Esophagus squamous epithelium (tissue), 4 donors: ENCODE measurements at regions not wholly inside any gene's neighbourhood (a gene's known extent, or its start where the extent isn't known, plus 50 kb on each side); places are given as distances from the start of the nearest gene placed in this dataset.
"Not testable (repeated sequence)": the region's sequence is repeated elsewhere in the genome, so short reads cannot be mapped to it uniquely, and the experiment has no call there.

ENCODE experiments used
- POLR2A ChIP-seq, 4 donors: fragments of 450-650 bp; IDR thresholded peaks; one replicate each; pipeline ENCODE4 v1.6.1; 2017; ENCODE audit warnings: antibody characterized with exemption in 4 of 4, mild to moderate bottlenecking in 4 of 4, moderate library complexity in 3 of 4
- TF ChIP-seq, protein P1 (sequence below), 6 experiments: fragments of 450-650 bp in 4 of 6; fragments of 200-600 bp in 2 of 6; sonication (generic) in 2 of 6; IDR thresholded peaks; one replicate each; pipeline ENCODE4 v1.5.1; 2016 to 2019; ENCODE audit warnings: antibody characterized with exemption in 6 of 6, mild to moderate bottlenecking in 4 of 6, moderate library complexity in 4 of 6

GRCh38 chr11:45731171-45731570, 65.7 kb upstream of the CHST1 start:
- TF ChIP-seq, protein P1, sequence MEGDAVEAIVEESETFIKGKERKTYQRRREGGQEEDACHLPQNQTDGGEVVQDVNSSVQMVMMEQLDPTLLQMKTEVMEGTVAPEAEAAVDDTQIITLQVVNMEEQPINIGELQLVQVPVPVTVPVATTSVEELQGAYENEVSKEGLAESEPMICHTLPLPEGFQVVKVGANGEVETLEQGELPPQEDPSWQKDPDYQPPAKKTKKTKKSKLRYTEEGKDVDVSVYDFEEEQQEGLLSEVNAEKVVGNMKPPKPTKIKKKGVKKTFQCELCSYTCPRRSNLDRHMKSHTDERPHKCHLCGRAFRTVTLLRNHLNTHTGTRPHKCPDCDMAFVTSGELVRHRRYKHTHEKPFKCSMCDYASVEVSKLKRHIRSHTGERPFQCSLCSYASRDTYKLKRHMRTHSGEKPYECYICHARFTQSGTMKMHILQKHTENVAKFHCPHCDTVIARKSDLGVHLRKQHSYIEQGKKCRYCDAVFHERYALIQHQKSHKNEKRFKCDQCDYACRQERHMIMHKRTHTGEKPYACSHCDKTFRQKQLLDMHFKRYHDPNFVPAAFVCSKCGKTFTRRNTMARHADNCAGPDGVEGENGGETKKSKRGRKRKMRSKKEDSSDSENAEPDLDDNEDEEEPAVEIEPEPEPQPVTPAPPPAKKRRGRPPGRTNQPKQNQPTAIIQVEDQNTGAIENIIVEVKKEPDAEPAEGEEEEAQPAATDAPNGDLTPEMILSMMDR (IDR thresholded peaks at IDR 0.05), result not testable (repeated sequence)
- TF ChIP-seq POLR2A (IDR thresholded peaks at IDR 0.05), result not testable (repeated sequence)
